ENCODE measurements at regions not wholly inside any gene's neighbourhood (a gene's known extent, or its start where the extent isn't known, plus 50 kb on each side); places are given as distances from the start of the nearest gene placed in this dataset.

GRCh38 chr6:18664401-18664800, 277.3 kb downstream of the RNF144B start:
- no peak for TF ChIP-seq NFIC (IDR thresholded peaks at IDR 0.05)
- TF ChIP-seq MAX (IDR thresholded peaks at IDR 0.05) = no peak
- TF ChIP-seq TAF1 (IDR thresholded peaks at IDR 0.05; ENCODE audit: low read depth) = no peak
- TF ChIP-seq, protein P1, sequence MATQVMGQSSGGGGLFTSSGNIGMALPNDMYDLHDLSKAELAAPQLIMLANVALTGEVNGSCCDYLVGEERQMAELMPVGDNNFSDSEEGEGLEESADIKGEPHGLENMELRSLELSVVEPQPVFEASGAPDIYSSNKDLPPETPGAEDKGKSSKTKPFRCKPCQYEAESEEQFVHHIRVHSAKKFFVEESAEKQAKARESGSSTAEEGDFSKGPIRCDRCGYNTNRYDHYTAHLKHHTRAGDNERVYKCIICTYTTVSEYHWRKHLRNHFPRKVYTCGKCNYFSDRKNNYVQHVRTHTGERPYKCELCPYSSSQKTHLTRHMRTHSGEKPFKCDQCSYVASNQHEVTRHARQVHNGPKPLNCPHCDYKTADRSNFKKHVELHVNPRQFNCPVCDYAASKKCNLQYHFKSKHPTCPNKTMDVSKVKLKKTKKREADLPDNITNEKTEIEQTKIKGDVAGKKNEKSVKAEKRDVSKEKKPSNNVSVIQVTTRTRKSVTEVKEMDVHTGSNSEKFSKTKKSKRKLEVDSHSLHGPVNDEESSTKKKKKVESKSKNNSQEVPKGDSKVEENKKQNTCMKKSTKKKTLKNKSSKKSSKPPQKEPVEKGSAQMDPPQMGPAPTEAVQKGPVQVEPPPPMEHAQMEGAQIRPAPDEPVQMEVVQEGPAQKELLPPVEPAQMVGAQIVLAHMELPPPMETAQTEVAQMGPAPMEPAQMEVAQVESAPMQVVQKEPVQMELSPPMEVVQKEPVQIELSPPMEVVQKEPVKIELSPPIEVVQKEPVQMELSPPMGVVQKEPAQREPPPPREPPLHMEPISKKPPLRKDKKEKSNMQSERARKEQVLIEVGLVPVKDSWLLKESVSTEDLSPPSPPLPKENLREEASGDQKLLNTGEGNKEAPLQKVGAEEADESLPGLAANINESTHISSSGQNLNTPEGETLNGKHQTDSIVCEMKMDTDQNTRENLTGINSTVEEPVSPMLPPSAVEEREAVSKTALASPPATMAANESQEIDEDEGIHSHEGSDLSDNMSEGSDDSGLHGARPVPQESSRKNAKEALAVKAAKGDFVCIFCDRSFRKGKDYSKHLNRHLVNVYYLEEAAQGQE (IDR thresholded peaks at IDR 0.05; ENCODE audit: low read depth) = no peak
- TF ChIP-seq RAD21 (IDR thresholded peaks at IDR 0.05; ENCODE audit: low read depth) = no peak
